ENCODE measurements at regions not wholly inside any gene's neighbourhood (a gene's known extent, or its start where the extent isn't known, plus 50 kb on each side); places are given as distances from the start of the nearest gene placed in this dataset.

- no peak for DNase-seq
These were observed 65.0 kb upstream of the POU2AF1 start for GRCh38 chr11:111444040-111444439.

GRCh38 chr11:111443640-111444039 is 64.6 kb upstream of the POU2AF1 start:
- DNase-seq, result no peak

GRCh38 chr11:111443032-111443431 is 64.0 kb upstream of the POU2AF1 start:
- DNase-seq, result no peak

- no peak for DNase-seq
These were observed 62.4 kb upstream of the POU2AF1 start for GRCh38 chr11:111441443-111441842.

- no peak for DNase-seq
These were observed 61.5 kb upstream of the POU2AF1 start for GRCh38 chr11:111440416-111441205.

GRCh38 chr11:111439901-111440300 is 60.8 kb upstream of the POU2AF1 start:
- no peak for DNase-seq

- no peak for DNase-seq
These were observed 59.9 kb upstream of the POU2AF1 start for GRCh38 chr11:111438846-111439520.

- DNase-seq, result no peak
These were observed 59.1 kb upstream of the POU2AF1 start for GRCh38 chr11:111438168-111438567.

- DNase-seq, result no peak
These were observed 56.1 kb upstream of the POU2AF1 start for GRCh38 chr11:111435046-111435698.

- DNase-seq, result peak; percentile 86
These were observed 50.0 kb upstream of the POU2AF1 start for GRCh38 chr11:111429066-111429506.

All from stimulated activated CD8-positive, alpha-beta memory T cell treated with anti-CD3 and anti-CD28 coated beads, Interleukin-4, amount 100 ng/mL, for 48 hours (primary cell).